ENCODE measurements at regions not wholly inside any gene's neighbourhood (a gene's known extent, or its start where the extent isn't known, plus 50 kb on each side); places are given as distances from the start of the nearest gene placed in this dataset.

DNA sequence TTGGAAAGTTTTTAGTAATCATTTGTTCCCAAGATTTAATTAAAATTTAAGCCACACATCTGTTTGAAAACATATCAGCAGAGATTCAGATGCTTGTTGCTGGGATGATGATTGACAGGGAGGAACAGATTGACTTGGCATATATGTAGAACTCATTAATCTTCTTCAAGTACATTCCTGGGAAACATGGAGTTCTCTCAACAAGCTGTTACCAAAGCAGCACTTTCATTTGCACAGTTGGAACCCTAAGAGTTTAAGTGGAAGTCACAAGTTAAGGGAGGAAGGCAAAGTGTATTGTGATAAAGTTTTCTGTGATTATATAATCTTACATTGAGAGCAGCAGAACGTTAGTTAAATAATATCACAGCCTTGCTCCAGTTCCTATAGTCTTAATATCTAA lies 485.4 kb upstream of the CELF2 start:
- Histone ChIP-seq H3K9me3 (no peaks in the 10 kb centered on the region), H3K4me3 (no peak overlapping the region), H3K36me3 (ENCODE audit: low read depth) (no peaks in the 10 kb centered on the region), H3K4me1 (ENCODE audit: low read depth) (no peaks in the 10 kb centered on the region)
- intact Hi-C loops (cut with DNase I, micrococcal nuclease), result no loop called here
- DNase-seq (no peak), ATAC-seq (no peak)
- TF ChIP-seq, protein P1, sequence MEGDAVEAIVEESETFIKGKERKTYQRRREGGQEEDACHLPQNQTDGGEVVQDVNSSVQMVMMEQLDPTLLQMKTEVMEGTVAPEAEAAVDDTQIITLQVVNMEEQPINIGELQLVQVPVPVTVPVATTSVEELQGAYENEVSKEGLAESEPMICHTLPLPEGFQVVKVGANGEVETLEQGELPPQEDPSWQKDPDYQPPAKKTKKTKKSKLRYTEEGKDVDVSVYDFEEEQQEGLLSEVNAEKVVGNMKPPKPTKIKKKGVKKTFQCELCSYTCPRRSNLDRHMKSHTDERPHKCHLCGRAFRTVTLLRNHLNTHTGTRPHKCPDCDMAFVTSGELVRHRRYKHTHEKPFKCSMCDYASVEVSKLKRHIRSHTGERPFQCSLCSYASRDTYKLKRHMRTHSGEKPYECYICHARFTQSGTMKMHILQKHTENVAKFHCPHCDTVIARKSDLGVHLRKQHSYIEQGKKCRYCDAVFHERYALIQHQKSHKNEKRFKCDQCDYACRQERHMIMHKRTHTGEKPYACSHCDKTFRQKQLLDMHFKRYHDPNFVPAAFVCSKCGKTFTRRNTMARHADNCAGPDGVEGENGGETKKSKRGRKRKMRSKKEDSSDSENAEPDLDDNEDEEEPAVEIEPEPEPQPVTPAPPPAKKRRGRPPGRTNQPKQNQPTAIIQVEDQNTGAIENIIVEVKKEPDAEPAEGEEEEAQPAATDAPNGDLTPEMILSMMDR (IDR thresholded peaks at IDR 0.05), result no peak

DNA sequence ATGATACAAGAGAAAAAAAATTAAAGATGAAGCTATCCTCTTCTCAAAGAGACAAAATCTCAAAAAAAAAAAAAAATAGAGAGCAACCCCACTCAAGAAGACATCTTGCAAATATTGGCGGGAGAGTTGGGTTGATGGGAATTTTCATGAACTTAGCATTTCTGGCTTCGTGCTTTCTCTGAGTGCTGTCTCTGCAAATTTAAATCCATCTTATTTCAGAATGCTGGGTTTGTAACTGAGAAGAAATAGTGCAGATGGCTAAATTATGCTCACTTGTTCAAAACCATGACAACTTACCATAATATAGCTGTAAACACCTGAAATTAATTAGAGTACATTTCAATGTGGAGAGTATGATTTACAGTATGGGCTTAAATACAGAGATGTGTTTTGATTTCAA lies 484.8 kb upstream of the CELF2 start:
- Histone ChIP-seq H3K4me1 (ENCODE audit: low read depth) (no peaks in the 10 kb centered on the region), H3K4me3 (no peak overlapping the region), H3K9me3 (no peaks in the 10 kb centered on the region), H3K36me3 (ENCODE audit: low read depth) (no peaks in the 10 kb centered on the region)
- TF ChIP-seq, protein P1 (IDR thresholded peaks at IDR 0.05), result no peak
- intact Hi-C loops (cut with DNase I, micrococcal nuclease), result no loop called here
- no peak for ATAC-seq
- DNase-seq, result no peak

DNA sequence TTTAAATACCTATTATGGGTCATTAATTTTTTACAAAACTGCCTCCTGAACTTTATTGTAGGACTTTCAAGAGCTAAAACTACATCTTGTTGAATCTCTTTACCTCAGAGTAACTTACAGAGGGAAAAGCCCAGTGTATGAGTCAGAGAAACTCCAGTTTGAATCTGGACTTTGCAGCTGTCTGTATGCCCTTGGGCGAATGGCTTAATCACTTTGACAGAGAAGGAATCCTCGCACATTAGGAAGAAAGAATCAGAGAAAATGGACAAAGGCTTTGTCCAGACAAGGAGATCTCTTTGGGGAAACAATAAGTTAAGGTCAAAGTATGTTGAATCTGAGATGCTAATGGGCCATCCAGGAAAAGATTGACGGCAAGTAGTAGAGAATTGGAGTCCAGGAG lies 484.2 kb upstream of the CELF2 start:
- H3K36me3 ChIP-seq (ENCODE audit: low read depth), result no peaks in the 10 kb centered on the region
- no peaks in the 10 kb centered on the region for H3K9me3 ChIP-seq
- no peak overlapping the region for H3K4me3 ChIP-seq
- DNase-seq (no peak), ATAC-seq (no peak)
- intact Hi-C loops (cut with DNase I, micrococcal nuclease), result no loop called here
- no peaks in the 10 kb centered on the region for H3K4me1 ChIP-seq (ENCODE audit: low read depth)
- TF ChIP-seq, protein P1 (IDR thresholded peaks at IDR 0.05), result no peak

DNA sequence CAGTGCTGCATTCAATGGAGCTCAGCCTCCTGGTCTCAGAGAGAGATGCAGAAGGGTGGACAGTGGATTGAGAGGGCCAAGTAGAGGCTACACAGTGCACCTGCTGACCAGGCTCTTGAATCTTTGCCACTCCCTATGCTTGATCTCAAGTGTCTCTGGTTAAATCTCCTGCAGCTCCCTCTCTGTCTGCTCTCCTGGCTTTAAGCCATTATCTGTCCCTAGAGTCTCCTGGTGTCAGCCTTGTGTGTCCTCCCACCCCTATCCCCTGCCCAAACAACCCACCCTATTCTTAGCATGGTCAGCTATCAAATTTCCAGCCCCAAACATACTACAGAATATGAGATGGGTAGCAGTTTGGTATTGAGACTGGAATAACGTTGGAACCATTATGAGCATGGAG lies 479.3 kb upstream of the CELF2 start:
- H3K9me3 ChIP-seq, result no peaks in the 10 kb centered on the region
- DNase-seq, result no peak
- no peaks in the 10 kb centered on the region for H3K4me1 ChIP-seq (ENCODE audit: low read depth)
- no peaks in the 10 kb centered on the region for H3K36me3 ChIP-seq (ENCODE audit: low read depth)
- ATAC-seq, result no peak
- TF ChIP-seq, protein P1 (IDR thresholded peaks at IDR 0.05), result no peak
- no peak overlapping the region for H3K4me3 ChIP-seq
- intact Hi-C loops (cut with DNase I, micrococcal nuclease), result no loop called here

DNA sequence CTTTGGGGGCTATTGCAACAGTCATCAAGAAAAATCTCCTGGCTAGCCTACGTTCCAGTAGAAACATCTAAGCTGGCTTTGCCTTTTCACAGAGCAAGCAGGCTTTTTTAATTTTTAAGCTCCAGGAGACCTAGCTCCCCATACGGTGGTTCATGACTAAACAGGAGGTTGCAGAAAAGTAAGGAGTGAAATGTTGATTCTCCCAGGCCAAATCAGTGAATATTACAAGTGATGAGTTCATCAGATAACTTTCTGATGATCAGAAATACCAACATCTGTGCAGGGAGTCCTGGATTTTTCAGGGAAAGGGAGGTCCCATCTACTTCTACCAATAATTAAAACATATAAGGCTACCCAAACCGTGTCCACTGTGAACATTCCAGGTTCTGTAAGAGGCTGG lies 477.3 kb upstream of the CELF2 start:
- DNase-seq (no peak), ATAC-seq (no peak)
- H3K9me3 ChIP-seq, result no peaks in the 10 kb centered on the region
- no peak overlapping the region for H3K4me3 ChIP-seq
- intact Hi-C loops (cut with DNase I, micrococcal nuclease), result no loop called here
- H3K36me3 ChIP-seq (ENCODE audit: low read depth), result no peaks in the 10 kb centered on the region
- TF ChIP-seq, protein P1 (IDR thresholded peaks at IDR 0.05), result no peak
- no peaks in the 10 kb centered on the region for H3K4me1 ChIP-seq (ENCODE audit: low read depth)

DNA sequence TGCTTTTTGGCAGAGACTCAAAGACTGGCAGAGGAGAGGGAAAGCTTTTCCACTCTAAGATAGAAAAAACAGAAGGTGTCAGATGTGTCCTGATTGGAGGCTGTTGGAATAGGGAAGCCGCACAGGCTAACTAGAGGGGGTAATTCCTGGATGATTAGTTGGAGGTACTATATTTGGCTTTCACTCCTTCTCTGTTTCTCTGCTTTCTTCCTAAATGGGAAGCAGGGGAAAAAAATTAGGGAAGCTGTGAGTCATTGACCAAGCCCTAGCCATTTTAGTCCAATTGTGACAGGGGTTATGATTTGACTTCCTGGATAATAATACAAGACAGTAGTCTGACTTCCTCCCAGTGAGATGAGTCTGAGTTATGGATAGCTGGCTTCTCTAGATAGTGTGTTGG lies 475.2 kb upstream of the CELF2 start:
- no peak overlapping the region for H3K4me3 ChIP-seq
- TF ChIP-seq, protein P1 (IDR thresholded peaks at IDR 0.05), result no peak
- no peak for DNase-seq
- no peak for ATAC-seq
- no peaks in the 10 kb centered on the region for H3K9me3 ChIP-seq
- intact Hi-C loops (cut with DNase I, micrococcal nuclease), result no loop called here
- no peaks in the 10 kb centered on the region for H3K36me3 ChIP-seq (ENCODE audit: low read depth)
- no peaks in the 10 kb centered on the region for H3K4me1 ChIP-seq (ENCODE audit: low read depth)

Data from mucosa of descending colon (tissue), 3 donors.